HG02884 (cell line): ENCODE measurements at regions not wholly inside any gene's neighbourhood (a gene's known extent, or its start where the extent isn't known, plus 50 kb on each side); places are given as distances from the start of the nearest gene placed in this dataset.

Source experiments
- ATAC-seq: cut with Tn5 transposase; IDR thresholded peaks from one replicate; pipeline ENCODE4 v1.9.1; 2021; ENCODE audit warnings: mild to moderate bottlenecking, moderate library complexity; ENCODE audit not compliant: unreplicated experiment

DNA sequence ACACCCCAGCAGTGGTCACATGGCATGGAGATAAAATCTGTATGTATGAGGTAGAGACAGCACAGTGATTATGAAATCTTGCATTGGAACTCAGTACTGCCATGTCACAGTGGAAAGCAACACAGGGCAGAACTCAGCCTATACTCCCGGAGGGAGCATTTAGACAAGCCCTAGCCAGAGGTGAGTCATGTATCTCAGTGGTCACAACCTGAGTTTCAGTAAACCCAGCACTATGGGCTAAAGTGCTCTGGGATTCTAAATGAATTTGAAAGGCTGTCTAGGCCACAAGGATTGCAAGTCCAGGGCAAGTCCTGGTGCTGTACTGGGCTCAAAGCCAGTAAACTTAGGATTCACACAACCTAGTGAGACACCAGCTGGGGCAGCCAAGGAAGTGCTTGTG, 1717.1 kb upstream of the RAG2 start:
- ATAC-seq: no peak

GRCh38 chr11:38307455-38307854, 1709.4 kb upstream of the RAG2 start:
- ATAC-seq: no peak

DNA sequence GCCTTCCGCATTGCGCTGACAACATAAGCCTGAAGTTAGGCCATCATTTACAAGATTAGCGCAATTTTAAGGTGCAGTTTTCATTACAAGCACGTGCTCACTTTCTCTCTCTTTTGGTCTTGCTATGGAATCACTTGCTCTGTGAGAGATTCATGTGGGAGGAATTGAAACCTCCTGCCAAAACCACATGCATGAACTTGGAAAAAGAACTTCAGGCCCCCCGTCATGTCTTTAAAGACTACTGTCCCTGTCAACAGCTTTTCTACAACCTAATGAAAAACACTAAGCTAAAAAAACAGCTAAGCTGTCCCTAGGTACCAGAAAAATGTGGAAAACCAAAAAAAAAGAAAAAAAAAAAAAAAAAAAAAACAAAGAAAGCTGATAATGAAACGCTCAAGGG, 1707.6 kb upstream of the RAG2 start:
- ATAC-seq: no peak

DNA sequence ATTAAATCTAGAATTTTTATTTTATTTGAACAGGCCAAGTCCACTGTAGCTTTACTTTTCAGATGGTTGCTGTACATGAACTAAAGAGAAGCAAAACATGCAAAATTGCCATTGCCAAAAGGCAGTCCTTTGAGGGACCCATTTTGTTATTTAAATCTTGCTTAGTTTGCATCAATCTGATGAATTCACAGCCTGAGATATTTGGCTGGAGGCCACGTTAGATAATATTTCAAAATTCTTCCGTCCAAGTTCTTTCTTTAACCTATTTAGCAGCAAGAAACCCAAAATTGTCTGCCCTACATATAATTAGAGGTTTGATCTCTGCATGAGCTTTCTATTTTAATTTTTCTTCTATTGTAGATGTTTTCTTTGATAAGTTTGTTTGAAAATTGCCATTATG, 1706.9 kb upstream of the RAG2 start:
- ATAC-seq: no peak

GRCh38 chr11:38302564-38302963, 1704.5 kb upstream of the RAG2 start:
- no peak for ATAC-seq

DNA sequence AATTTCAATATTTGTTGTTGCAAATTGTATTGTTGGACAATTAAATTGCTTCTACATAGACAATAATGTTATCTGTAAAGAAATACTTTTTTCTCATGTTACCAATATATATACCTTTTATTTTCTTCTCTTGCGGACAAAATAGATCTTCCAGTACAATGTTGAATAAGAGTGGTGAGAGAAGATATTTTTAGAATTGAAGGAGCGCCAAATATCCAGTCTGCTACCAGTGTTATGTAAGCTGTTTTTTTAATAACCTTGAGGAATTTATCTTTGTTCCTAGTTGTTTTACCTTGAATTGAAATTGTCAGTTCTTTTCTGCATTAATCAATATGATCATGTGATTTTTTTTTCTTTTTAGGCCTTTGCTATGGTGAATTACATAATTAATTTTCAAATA, 1702.5 kb upstream of the RAG2 start:
- ATAC-seq: no peak

GRCh38 chr11:38296211-38296776, 1698.3 kb upstream of the RAG2 start:
- ATAC-seq: no peak

- no peak for ATAC-seq
Measured at GRCh38 chr11:38282718-38283117, 1684.7 kb upstream of the RAG2 start.

DNA sequence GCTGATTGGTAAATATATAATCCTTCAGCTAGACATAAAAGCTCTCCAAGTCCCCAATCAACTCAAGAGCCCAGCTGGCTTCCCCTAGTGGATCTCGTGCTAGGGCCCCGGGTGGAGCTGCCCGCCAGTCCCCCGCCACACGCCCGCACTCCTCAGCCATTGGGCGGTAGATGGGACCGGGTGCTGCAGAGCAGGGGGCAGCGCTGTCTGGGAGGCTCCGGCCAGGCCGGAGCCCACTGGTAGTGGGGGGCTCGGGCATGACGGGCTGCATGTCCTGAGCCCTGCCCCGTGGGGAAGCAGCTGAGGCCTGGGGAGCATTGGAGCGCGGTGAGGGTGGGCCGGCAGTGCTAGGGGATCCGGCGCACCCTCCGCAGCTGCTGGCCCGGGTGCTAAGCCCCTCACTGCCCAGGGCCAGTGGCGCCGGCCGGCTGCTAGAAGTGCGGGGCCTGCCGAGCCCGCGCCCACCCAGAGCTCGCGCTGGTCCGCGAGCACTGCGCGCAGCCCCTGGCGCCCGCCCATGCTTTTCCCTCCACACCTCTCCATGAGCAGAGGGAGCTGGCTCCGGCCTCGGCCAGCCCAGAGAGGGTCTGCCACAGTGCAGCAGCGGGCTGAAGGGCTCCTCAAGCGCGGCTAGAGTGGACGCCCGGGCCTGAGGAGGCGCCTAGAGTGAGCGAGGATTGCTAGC, 1680.6 kb upstream of the RAG2 start:
- ATAC-seq: no peak

GRCh38 chr11:38274031-38274430, 1676.0 kb upstream of the RAG2 start:
- ATAC-seq: no peak

- no peak for ATAC-seq
Measured at GRCh38 chr11:38272376-38272775, 1674.3 kb upstream of the RAG2 start.

GRCh38 chr11:38266691-38267090, 1668.7 kb upstream of the RAG2 start:
- ATAC-seq: no peak

- no peak for ATAC-seq
Measured at GRCh38 chr11:38256436-38256835, 1658.4 kb upstream of the RAG2 start.

GRCh38 chr11:38254913-38255312, 1656.9 kb upstream of the RAG2 start:
- no peak for ATAC-seq

GRCh38 chr11:38252620-38253019, 1654.6 kb upstream of the RAG2 start:
- ATAC-seq: no peak

- no peak for ATAC-seq
Measured at GRCh38 chr11:38246451-38246850, 1648.4 kb upstream of the RAG2 start.

DNA sequence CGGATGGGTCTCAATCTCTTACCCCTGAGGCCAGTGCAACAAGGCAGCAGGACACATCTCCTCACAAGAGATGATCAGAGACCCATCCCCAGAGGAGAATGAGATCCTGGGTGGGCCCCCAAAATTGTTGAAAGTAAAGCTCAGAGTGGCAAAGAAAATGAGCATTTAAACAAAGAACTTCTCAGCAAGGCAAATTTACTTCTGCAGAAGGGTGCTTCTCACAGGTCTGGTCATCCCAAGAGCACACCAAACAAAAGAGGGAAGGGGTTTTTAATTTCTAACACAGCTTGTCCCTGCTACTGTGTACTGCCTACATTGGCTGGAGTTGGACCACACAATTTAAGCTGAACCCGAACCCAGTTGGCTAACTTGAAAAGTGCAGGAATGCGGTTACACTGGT, 1628.6 kb upstream of the RAG2 start:
- no peak for ATAC-seq

DNA sequence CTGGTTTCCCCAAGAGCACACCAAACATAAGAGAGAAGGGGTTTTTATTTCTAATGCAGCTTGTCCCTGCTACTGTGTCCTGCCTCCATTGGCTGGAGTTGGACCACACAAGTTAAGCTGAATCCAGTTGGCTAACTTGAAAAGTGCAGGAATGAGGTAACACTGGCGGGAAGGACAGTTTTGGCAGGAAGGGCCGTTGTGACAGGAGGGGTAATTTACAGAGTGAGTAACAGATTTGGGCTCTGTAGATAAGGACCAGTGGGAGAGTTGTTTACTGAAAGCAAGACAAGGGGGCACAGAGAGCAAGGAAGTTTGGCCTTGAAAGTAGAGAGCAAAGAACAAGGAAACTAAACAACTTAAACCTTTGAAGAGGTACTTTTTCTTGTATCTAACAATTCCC, 1623.3 kb upstream of the RAG2 start:
- no peak for ATAC-seq

DNA sequence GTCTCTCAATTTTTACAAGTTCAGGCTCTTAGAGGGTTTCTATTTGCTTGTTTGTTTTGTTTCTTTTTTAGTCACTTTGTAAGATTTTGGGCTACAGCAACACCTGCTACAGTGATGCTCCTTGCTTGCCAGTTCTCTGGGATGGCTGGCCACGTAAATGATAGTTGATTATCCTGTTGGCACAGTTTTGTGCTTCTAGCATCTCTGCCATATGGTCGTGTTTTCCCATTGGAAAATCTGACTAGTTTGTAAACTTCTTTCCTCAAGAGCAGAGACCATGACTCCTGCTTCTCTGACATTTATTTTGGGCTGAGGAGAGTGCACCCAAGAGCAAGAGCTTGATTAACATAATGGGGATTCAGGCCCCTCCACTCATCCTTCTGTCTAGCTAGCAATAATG, 1621.6 kb upstream of the RAG2 start:
- ATAC-seq: no peak

GRCh38 chr11:38208951-38209350, 1610.9 kb upstream of the RAG2 start:
- no peak for ATAC-seq

DNA sequence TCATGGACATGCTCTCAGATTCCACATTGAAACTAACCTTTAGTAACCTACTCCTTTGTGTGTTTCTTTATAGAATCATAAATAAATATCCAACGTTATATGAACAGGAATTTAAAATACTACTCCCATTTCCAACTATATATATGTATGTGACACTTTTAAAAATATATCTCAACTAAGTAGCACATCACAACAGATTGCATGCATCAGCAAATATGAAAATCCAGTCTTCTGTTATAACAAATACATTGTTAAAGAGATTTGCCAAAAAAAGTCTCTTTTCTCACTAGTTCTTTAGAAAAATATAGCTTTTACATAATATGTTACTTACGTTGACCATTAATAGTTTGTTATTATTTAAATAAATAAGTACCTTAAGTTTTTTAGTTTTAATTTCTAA, 1608.6 kb upstream of the RAG2 start:
- ATAC-seq: no peak

DNA sequence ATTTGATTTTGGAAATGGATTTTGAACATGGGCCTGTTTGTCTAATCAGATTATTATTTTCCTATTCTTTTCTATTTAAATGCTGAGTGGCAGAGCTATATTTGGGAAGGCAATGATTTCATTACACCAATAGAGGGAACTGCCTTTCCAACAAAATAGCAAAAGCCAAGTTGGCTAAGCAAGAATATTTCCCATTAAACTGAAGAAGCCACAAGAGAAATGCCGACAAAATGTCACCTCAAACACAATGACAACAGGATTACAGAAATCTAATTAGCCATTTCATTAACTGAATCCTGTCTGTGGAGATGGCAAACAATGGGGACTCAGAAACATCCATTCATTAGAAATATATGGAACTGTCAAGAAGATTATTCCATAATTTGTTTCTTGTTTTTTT, 1593.1 kb upstream of the RAG2 start:
- no peak for ATAC-seq
